ENCODE measurements at regions not wholly inside any gene's neighbourhood (a gene's known extent, or its start where the extent isn't known, plus 50 kb on each side); places are given as distances from the start of the nearest gene placed in this dataset.

GRCh38 chr11:29327891-29328290, 688.9 kb downstream of the KCNA4 start:
- Mint-ChIP-seq H3K27ac (ENCODE audit: unreplicated experiment) (no peak overlapping the region), H3K36me3 (ENCODE audit: low read depth) (no peaks in the 10 kb centered on the region), H3K4me1 (ENCODE audit: low read depth) (peaks cover 13% of the 10 kb centered on the region), H3K4me3 (ENCODE audit: unreplicated experiment) (no peak overlapping the region), H3K9me3 (ENCODE audit: low read depth) (no peaks in the 10 kb centered on the region), H3K27me3 (ENCODE audit: low read depth) (no peaks in the 10 kb centered on the region)
- TF ChIP-seq CTCF (IDR thresholded peaks at IDR 0.05): no peak
- DNase-seq (ENCODE audit: low spot score): no peak

GRCh38 chr11:29326757-29327156, 690.1 kb downstream of the KCNA4 start:
- H3K4me1 Mint-ChIP-seq (ENCODE audit: low read depth): peaks cover 13% of the 10 kb centered on the region
- no peaks in the 10 kb centered on the region for H3K27me3 Mint-ChIP-seq (ENCODE audit: low read depth)
- no peaks in the 10 kb centered on the region for H3K9me3 Mint-ChIP-seq (ENCODE audit: low read depth)
- H3K27ac Mint-ChIP-seq (ENCODE audit: unreplicated experiment): no peak overlapping the region
- no peaks in the 10 kb centered on the region for H3K36me3 Mint-ChIP-seq (ENCODE audit: low read depth)
- no peak overlapping the region for H3K4me3 Mint-ChIP-seq (ENCODE audit: unreplicated experiment)
- no peak for DNase-seq (ENCODE audit: low spot score)
- no peak for TF ChIP-seq CTCF (IDR thresholded peaks at IDR 0.05)

GRCh38 chr11:29324328-29324727, 692.5 kb downstream of the KCNA4 start:
- H3K36me3 Mint-ChIP-seq (ENCODE audit: low read depth): no peaks in the 10 kb centered on the region
- no peak for DNase-seq (ENCODE audit: low spot score)
- H3K27ac Mint-ChIP-seq (ENCODE audit: unreplicated experiment): no peak overlapping the region
- no peak overlapping the region for H3K4me3 Mint-ChIP-seq (ENCODE audit: unreplicated experiment)
- peaks cover 13% of the 10 kb centered on the region for H3K4me1 Mint-ChIP-seq (ENCODE audit: low read depth)
- H3K27me3 Mint-ChIP-seq (ENCODE audit: low read depth): no peaks in the 10 kb centered on the region
- H3K9me3 Mint-ChIP-seq (ENCODE audit: low read depth): no peaks in the 10 kb centered on the region
- no peak for TF ChIP-seq CTCF (IDR thresholded peaks at IDR 0.05)

- no peaks in the 10 kb centered on the region for H3K36me3 Mint-ChIP-seq (ENCODE audit: low read depth)
- H3K4me3 Mint-ChIP-seq (ENCODE audit: unreplicated experiment): no peak overlapping the region
- no peak for DNase-seq (ENCODE audit: low spot score)
- H3K4me1 Mint-ChIP-seq (ENCODE audit: low read depth): peaks cover 26% of the 10 kb centered on the region
- no peaks in the 10 kb centered on the region for H3K9me3 Mint-ChIP-seq (ENCODE audit: low read depth)
- H3K27me3 Mint-ChIP-seq (ENCODE audit: low read depth): no peaks in the 10 kb centered on the region
- TF ChIP-seq CTCF (IDR thresholded peaks at IDR 0.05): no peak
- H3K27ac Mint-ChIP-seq (ENCODE audit: unreplicated experiment): no peak overlapping the region
These were observed 695.3 kb downstream of the KCNA4 start for GRCh38 chr11:29321293-29322132.

- no peaks in the 10 kb centered on the region for H3K36me3 Mint-ChIP-seq (ENCODE audit: low read depth)
- no peak overlapping the region for H3K4me3 Mint-ChIP-seq (ENCODE audit: unreplicated experiment)
- no peak for DNase-seq (ENCODE audit: low spot score)
- H3K27ac Mint-ChIP-seq (ENCODE audit: unreplicated experiment): no peak overlapping the region
- TF ChIP-seq CTCF (IDR thresholded peaks at IDR 0.05): no peak
- H3K9me3 Mint-ChIP-seq (ENCODE audit: low read depth): no peaks in the 10 kb centered on the region
- no peaks in the 10 kb centered on the region for H3K27me3 Mint-ChIP-seq (ENCODE audit: low read depth)
- peaks cover 26% of the 10 kb centered on the region for H3K4me1 Mint-ChIP-seq (ENCODE audit: low read depth)
These were observed 696.6 kb downstream of the KCNA4 start for GRCh38 chr11:29320196-29320595.

All from chondrocyte (in vitro differentiated cells).